HUDEP-2 (cell line): ENCODE measurements at regions not wholly inside any gene's neighbourhood (a gene's known extent, or its start where the extent isn't known, plus 50 kb on each side); places are given as distances from the start of the nearest gene placed in this dataset.

Experiments
- DNase-seq, 76 experiments: peaks; one replicate each; lab custom pipeline; 2025; ENCODE audit not compliant: unreplicated experiment in 76 of 76; lab: John Stamatoyannopoulos, UW

- DNase-seq = no peak
These were observed 708.4 kb upstream of the EPHA7 start for GRCh38 chr6:94127716-94128115.

- DNase-seq = no peak
These were observed 705.0 kb upstream of the EPHA7 start for GRCh38 chr6:94124333-94124732.

GRCh38 chr6:94121094-94121493 lies 701.7 kb upstream of the EPHA7 start:
- no peak for DNase-seq

- no peak for DNase-seq
These were observed 679.7 kb upstream of the EPHA7 start for GRCh38 chr6:94099072-94099471.

GRCh38 chr6:94095961-94096360 lies 676.6 kb upstream of the EPHA7 start:
- DNase-seq = no peak

GRCh38 chr6:94089941-94090340 lies 670.6 kb upstream of the EPHA7 start:
- no peak for DNase-seq

GRCh38 chr6:94088870-94089269 lies 669.5 kb upstream of the EPHA7 start:
- DNase-seq = no peak

GRCh38 chr6:94074764-94075163 lies 655.4 kb upstream of the EPHA7 start:
- no peak for DNase-seq

- no peak for DNase-seq
These were observed 652.5 kb upstream of the EPHA7 start for GRCh38 chr6:94071835-94072234.

GRCh38 chr6:94065707-94066337 lies 646.5 kb upstream of the EPHA7 start:
- DNase-seq = no peak

- DNase-seq = no peak
These were observed 633.4 kb upstream of the EPHA7 start for GRCh38 chr6:94052749-94053148.

GRCh38 chr6:94050515-94050914 lies 631.2 kb upstream of the EPHA7 start:
- DNase-seq = no peak

- DNase-seq = no peak
These were observed 629.6 kb upstream of the EPHA7 start for GRCh38 chr6:94049001-94049400.

- no peak for DNase-seq
These were observed 625.9 kb upstream of the EPHA7 start for GRCh38 chr6:94045099-94045829.

GRCh38 chr6:94041945-94042709 lies 622.8 kb upstream of the EPHA7 start:
- DNase-seq = no peak

- no peak for DNase-seq
These were observed 616.7 kb upstream of the EPHA7 start for GRCh38 chr6:94036024-94036423.

- DNase-seq = no peak
These were observed 608.0 kb upstream of the EPHA7 start for GRCh38 chr6:94027374-94027773.

GRCh38 chr6:94026575-94026974 lies 607.2 kb upstream of the EPHA7 start:
- DNase-seq = no peak

GRCh38 chr6:94005835-94006234 lies 586.5 kb upstream of the EPHA7 start:
- no peak for DNase-seq

GRCh38 chr6:93992976-93993375 lies 573.6 kb upstream of the EPHA7 start:
- no peak for DNase-seq

- no peak for DNase-seq
These were observed 570.3 kb upstream of the EPHA7 start for GRCh38 chr6:93989630-93990029.

- no peak for DNase-seq
These were observed 566.6 kb upstream of the EPHA7 start for GRCh38 chr6:93985953-93986352.
